HEK293 (cell line): ENCODE measurements at regions not wholly inside any gene's neighbourhood (a gene's known extent, or its start where the extent isn't known, plus 50 kb on each side); places are given as distances from the start of the nearest gene placed in this dataset.

Experiments
- CTCF ChIA-PET: fragments of 350-600 bp; formaldehyde crosslinking; extraction: SDS; loops from one replicate; lab custom pipeline; 2021; ENCODE audit warnings: antibody characterized with exemption; lab: Yijun Ruan, JAX
- POLR2A ChIA-PET: fragments of 300-600 bp; formaldehyde crosslinking; extraction: SDS; loops from one replicate; lab custom pipeline; 2020; ENCODE audit warnings: antibody characterized with exemption, inconsistent platforms; lab: Yijun Ruan, JAX
- H3K27ac ChIP-seq: fragments of 200-500 bp; sonication (Bioruptor generic); 2 replicates; pipeline ENCODE4 v1.5.1; 2014; ENCODE audit warnings: low read depth, low read length, control low read depth, inconsistent platforms; ENCODE audit errors: extremely low read depth
- H3K36me3 ChIP-seq, 2 experiments: fragments of 200-500 bp in 1 of 2; sonication (Bioruptor generic) in 1 of 2; 1 replicate in 1 of 2; 2 replicates in 1 of 2; pipeline ENCODE4 v1.5.1; 2014 to 2017; ENCODE audit warnings: inconsistent platforms in 2 of 2, low read length in 2 of 2; ENCODE audit not compliant: control insufficient read depth in 2 of 2, insufficient read depth in 1 of 2
- H3K4me1 ChIP-seq: fragments of 200-500 bp; sonication (Bioruptor generic); 2 replicates; pipeline ENCODE4 v1.5.1; 2014; ENCODE audit warnings: mild to moderate bottlenecking, low read length, inconsistent platforms; ENCODE audit not compliant: control insufficient read depth, insufficient read depth
- H3K4me3 ChIP-seq: 2 replicates; pipeline ENCODE4 v1.5.1; 2011; ENCODE audit warnings: low read depth, mild to moderate bottlenecking, control low read depth, low read length, moderate library complexity
- H3K9me3 ChIP-seq: fragments of 200-500 bp; sonication (Bioruptor generic); 2 replicates; pipeline ENCODE4 v1.5.1; 2014; ENCODE audit warnings: low read depth, low read length, inconsistent platforms; ENCODE audit not compliant: control insufficient read depth, insufficient read depth
- BCL11A ChIP-seq: fragments of 450-650 bp; formaldehyde crosslinking; IDR thresholded peaks from 2 replicates; pipeline ENCODE4 v1.5.1; 2016; ENCODE audit warnings: low read depth, missing biosample characterization, missing genetic modification characterization
- EGR2 ChIP-seq: fragments of 450-650 bp; formaldehyde crosslinking; IDR thresholded peaks from 2 replicates; pipeline ENCODE4 v1.5.1; 2016; ENCODE audit warnings: low read depth, missing biosample characterization, missing genetic modification characterization
- GFI1B ChIP-seq: fragments of 450-650 bp; formaldehyde crosslinking; IDR thresholded peaks from 2 replicates; pipeline ENCODE4 v1.5.1; 2016; ENCODE audit warnings: missing biosample characterization, missing genetic modification characterization
- GLI2 ChIP-seq: fragments of 450-650 bp; formaldehyde crosslinking; IDR thresholded peaks from 2 replicates; pipeline ENCODE4; 2017; ENCODE audit warnings: missing biosample characterization, missing genetic modification characterization, low read depth, borderline replicate concordance
- KLF7 ChIP-seq: fragments of 450-650 bp; formaldehyde crosslinking; IDR thresholded peaks from 2 replicates; pipeline ENCODE4 v1.5.1; 2016; ENCODE audit warnings: missing biosample characterization, missing genetic modification characterization, borderline replicate concordance
- ZBTB48 ChIP-seq: fragments of 450-650 bp; formaldehyde crosslinking; IDR thresholded peaks from 2 replicates; pipeline ENCODE4 v1.5.1; 2016; ENCODE audit warnings: missing biosample characterization, missing genetic modification characterization
- ZBTB7A ChIP-seq: fragments of 450-650 bp; formaldehyde crosslinking; IDR thresholded peaks from 2 replicates; pipeline ENCODE4 v1.5.1; 2016; ENCODE audit warnings: low read depth, missing biosample characterization, missing genetic modification characterization
- ZFP37 ChIP-seq: fragments of 450-650 bp; formaldehyde crosslinking; IDR thresholded peaks from 2 replicates; pipeline ENCODE4 v1.5.1; 2016; ENCODE audit warnings: missing biosample characterization, missing genetic modification characterization
- ZNF169 ChIP-seq: fragments of 450-650 bp; formaldehyde crosslinking; IDR thresholded peaks from 2 replicates; pipeline ENCODE4 v1.5.1; 2016; ENCODE audit warnings: missing biosample characterization, missing genetic modification characterization
- ZNF221 ChIP-seq: fragments of 450-650 bp; formaldehyde crosslinking; IDR thresholded peaks from 2 replicates; pipeline ENCODE4 v1.5.1; 2017; ENCODE audit warnings: missing biosample characterization, missing genetic modification characterization, borderline replicate concordance
- ZNF24 ChIP-seq: fragments of 450-650 bp; formaldehyde crosslinking; IDR thresholded peaks from 2 replicates; pipeline ENCODE4 v1.5.1; 2016; ENCODE audit warnings: missing biosample characterization, missing genetic modification characterization
- ZNF302 ChIP-seq: fragments of 450-650 bp; formaldehyde crosslinking; IDR thresholded peaks from 2 replicates; pipeline ENCODE4 v1.5.1; 2016; ENCODE audit warnings: missing biosample characterization, missing genetic modification characterization, low read depth
- ZNF416 ChIP-seq: fragments of 450-650 bp; formaldehyde crosslinking; IDR thresholded peaks from 2 replicates; pipeline ENCODE4 v1.5.1; 2016; ENCODE audit warnings: missing biosample characterization, missing genetic modification characterization
- ZNF548 ChIP-seq: fragments of 450-650 bp; formaldehyde crosslinking; IDR thresholded peaks from 2 replicates; pipeline ENCODE4 v1.5.1; 2016; ENCODE audit warnings: missing biosample characterization, missing genetic modification characterization
- ZNF596 ChIP-seq: fragments of 450-650 bp; IDR thresholded peaks from 2 replicates; pipeline ENCODE4 v1.5.0; 2018; ENCODE audit warnings: missing biosample characterization, mild to moderate bottlenecking, missing genetic modification characterization, moderate library complexity
- ZNF610 ChIP-seq: fragments of 450-650 bp; formaldehyde crosslinking; IDR thresholded peaks from 2 replicates; pipeline ENCODE4 v1.5.1; 2016; ENCODE audit warnings: missing biosample characterization, missing genetic modification characterization, borderline replicate concordance
- ZNF654 ChIP-seq: fragments of 450-650 bp; formaldehyde crosslinking; IDR thresholded peaks from 2 replicates; pipeline ENCODE4 v1.5.1; 2016; ENCODE audit warnings: low read depth, missing biosample characterization, missing genetic modification characterization
- ZNF707 ChIP-seq: fragments of 450-650 bp; formaldehyde crosslinking; IDR thresholded peaks from 2 replicates; pipeline ENCODE4 v1.5.1; 2016; ENCODE audit warnings: missing biosample characterization, missing genetic modification characterization
- ZNF777 ChIP-seq: fragments of 450-650 bp; formaldehyde crosslinking; IDR thresholded peaks from 2 replicates; pipeline ENCODE4 v1.5.1; 2017; ENCODE audit warnings: missing biosample characterization, missing genetic modification characterization, borderline replicate concordance
- ZNF843 ChIP-seq: fragments of 450-650 bp; formaldehyde crosslinking; IDR thresholded peaks from 2 replicates; pipeline ENCODE4 v1.5.1; 2016; ENCODE audit warnings: missing biosample characterization, missing genetic modification characterization
- ZSCAN30 ChIP-seq: fragments of 450-650 bp; IDR thresholded peaks from 2 replicates; pipeline ENCODE4 v1.5.1; 2018; ENCODE audit warnings: missing biosample characterization, mild to moderate bottlenecking, missing genetic modification characterization, moderate library complexity
- TF ChIP-seq, protein P1 (sequence below): fragments of 450-650 bp; formaldehyde crosslinking; IDR thresholded peaks from 2 replicates; pipeline ENCODE4 v1.5.1; 2016; ENCODE audit warnings: missing biosample characterization, missing genetic modification characterization
- TF ChIP-seq, protein P2 (sequence below): fragments of 450-650 bp; formaldehyde crosslinking; IDR thresholded peaks from 2 replicates; pipeline ENCODE4 v1.5.1; 2016; ENCODE audit warnings: missing biosample characterization, missing genetic modification characterization
- TF ChIP-seq, protein P3 (sequence below): fragments of 450-650 bp; formaldehyde crosslinking; IDR thresholded peaks from 2 replicates; pipeline ENCODE4 v1.5.1; 2016; ENCODE audit warnings: missing biosample characterization, missing genetic modification characterization
- TF ChIP-seq, protein P4 (sequence below): fragments of 450-650 bp; formaldehyde crosslinking; IDR thresholded peaks from 2 replicates; pipeline ENCODE4 v1.5.1; 2016; ENCODE audit warnings: missing biosample characterization, missing genetic modification characterization, borderline replicate concordance
- TF ChIP-seq, protein P5 (sequence below): fragments of 450-650 bp; formaldehyde crosslinking; IDR thresholded peaks from 2 replicates; pipeline ENCODE4 v1.5.1; 2016; ENCODE audit warnings: missing biosample characterization, missing genetic modification characterization

DNA sequence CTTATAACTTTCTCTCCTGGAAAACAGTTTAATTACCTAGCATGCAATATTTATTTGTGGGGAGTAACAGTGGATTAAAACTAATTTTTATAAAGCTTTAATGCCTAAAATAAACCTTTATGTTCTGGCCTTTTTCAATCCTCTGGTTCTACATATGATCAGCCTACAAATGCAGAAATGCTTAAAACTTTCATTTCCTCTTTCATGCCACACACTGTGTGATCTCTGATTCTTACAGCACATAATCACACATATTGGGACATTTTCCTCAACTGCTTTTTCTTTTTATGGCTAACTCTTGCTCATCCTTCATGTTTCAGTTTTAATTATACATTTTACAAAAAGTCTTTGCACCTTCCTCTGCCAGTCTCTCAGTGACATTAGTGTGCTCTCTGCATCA, 910.8 kb upstream of the SLITRK6 start:
- no peak for TF ChIP-seq GLI2
- TF ChIP-seq ZNF777 = no peak
- TF ChIP-seq ZBTB7A = no peak
- no peak for TF ChIP-seq GFI1B (tag by site-specific recombination)
- no peak for TF ChIP-seq ZNF843 (tag by site-specific recombination)
- no peak for TF ChIP-seq ZNF596 (tag by site-specific recombination)
- ChIA-PET CTCF (interaction anchor here (1.4 kb wide), 1 partner anchor 23 kb away, joined by 3 read pairs; no protein-coding TSS in a partner anchor), POLR2A (no interaction called here)
- Histone ChIP-seq H3K27ac (no peak overlapping the region), H3K4me1 (no peaks in the 10 kb centered on the region), H3K9me3 (no peaks in the 10 kb centered on the region), H3K36me3 (no peaks in the 10 kb centered on the region), H3K4me3 (no peak overlapping the region)

DNA sequence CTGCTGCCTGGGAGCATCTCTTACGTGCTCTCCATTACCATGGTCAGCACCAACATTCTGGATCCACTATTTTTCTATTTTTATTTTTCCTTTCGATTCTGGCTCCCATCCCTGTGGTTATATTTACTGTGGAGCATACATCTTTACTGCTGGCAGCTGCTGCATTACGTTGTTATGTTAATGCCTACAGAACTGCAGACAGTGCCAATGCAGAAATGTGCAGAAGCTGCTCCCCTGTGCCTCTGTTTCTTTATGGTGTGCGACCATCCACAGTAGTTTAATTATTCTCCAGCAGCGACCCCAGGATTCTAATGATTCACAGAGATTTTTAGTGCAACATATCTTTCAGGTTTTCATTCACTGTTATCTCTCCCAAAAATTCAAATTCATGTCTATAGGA, 911.7 kb upstream of the SLITRK6 start:
- no peak overlapping the region for H3K4me3 ChIP-seq
- POLR2A ChIA-PET = no interaction called here
- CTCF ChIA-PET = interaction anchor here (1.4 kb wide), 1 partner anchor 23 kb away, joined by 3 read pairs; no protein-coding TSS in a partner anchor
- no peak for TF ChIP-seq ZSCAN30 (tag by site-specific recombination)
- TF ChIP-seq ZFP37 = no peak
- TF ChIP-seq, protein P1, sequence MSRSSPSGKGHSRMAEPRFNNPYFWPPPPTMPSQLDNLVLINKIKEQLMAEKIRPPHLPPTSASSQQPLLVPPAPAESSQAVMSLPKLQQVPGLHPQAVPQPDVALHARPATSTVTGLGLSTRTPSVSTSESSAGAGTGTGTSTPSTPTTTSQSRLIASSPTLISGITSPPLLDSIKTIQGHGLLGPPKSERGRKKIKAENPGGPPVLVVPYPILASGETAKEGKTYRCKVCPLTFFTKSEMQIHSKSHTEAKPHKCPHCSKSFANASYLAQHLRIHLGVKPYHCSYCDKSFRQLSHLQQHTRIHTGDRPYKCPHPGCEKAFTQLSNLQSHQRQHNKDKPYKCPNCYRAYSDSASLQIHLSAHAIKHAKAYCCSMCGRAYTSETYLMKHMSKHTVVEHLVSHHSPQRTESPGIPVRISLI (tag by site-specific recombination) = no peak
- no peak for TF ChIP-seq BCL11A (tag by site-specific recombination)
- no peak for TF ChIP-seq ZNF416 (tag by site-specific recombination)
- no peak for TF ChIP-seq ZBTB48 (tag by site-specific recombination)
- TF ChIP-seq ZNF221 (tag by site-specific recombination) = no peak
- TF ChIP-seq, all 188 proteins: peak for 0
- Histone ChIP-seq H3K27ac (no peak overlapping the region), H3K4me1 (no peaks in the 10 kb centered on the region), H3K9me3 (no peaks in the 10 kb centered on the region), H3K36me3 (no peaks in the 10 kb centered on the region)

DNA sequence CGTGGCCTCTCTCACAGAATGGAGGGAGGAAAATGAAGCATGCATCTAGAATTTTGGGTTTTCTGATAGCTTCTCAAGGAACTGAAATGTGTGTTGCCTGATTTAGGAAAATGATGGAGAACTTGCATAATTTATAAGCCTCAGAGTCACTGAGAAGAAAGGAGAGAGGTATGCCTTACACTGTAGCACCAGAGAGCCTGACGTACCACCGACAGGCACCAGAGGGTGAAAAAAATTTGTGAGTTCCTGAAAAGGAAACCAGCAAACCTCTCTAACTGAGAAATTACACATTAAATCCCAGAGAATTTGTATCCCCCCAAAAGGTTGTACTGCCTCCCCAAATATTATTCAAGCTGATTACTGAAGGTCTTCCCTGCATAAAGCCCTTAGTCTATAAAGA, 915.3 kb upstream of the SLITRK6 start:
- Histone ChIP-seq H3K27ac (no peak overlapping the region), H3K36me3 (no peaks in the 10 kb centered on the region), H3K4me1 (no peaks in the 10 kb centered on the region), H3K4me3 (no peak overlapping the region), H3K9me3 (no peaks in the 10 kb centered on the region)
- ChIA-PET POLR2A (no interaction called here), CTCF (no interaction called here)
- TF ChIP-seq ZNF654 (tag by site-specific recombination) (no peak), KLF7 (tag by site-specific recombination) (no peak), ZNF707 (tag by site-specific recombination) (no peak), ZSCAN30 (tag by site-specific recombination) (no peak), ZNF548 (no peak), ZNF169 (tag by site-specific recombination) (no peak), ZNF302 (tag by site-specific recombination) (no peak), ZNF24 (no peak), EGR2 (tag by site-specific recombination) (no peak), ZNF610 (tag by site-specific recombination) (no peak)
- TF ChIP-seq, protein P2, sequence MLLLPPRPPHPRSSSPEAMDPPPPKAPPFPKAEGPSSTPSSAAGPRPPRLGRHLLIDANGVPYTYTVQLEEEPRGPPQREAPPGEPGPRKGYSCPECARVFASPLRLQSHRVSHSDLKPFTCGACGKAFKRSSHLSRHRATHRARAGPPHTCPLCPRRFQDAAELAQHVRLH = no peak
- TF ChIP-seq, protein P3, sequence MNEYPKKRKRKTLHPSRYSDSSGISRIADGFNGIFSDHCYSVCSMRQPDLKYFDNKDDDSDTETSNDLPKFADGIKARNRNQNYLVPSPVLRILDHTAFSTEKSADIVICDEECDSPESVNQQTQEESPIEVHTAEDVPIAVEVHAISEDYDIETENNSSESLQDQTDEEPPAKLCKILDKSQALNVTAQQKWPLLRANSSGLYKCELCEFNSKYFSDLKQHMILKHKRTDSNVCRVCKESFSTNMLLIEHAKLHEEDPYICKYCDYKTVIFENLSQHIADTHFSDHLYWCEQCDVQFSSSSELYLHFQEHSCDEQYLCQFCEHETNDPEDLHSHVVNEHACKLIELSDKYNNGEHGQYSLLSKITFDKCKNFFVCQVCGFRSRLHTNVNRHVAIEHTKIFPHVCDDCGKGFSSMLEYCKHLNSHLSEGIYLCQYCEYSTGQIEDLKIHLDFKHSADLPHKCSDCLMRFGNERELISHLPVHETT (tag by site-specific recombination) = no peak
- TF ChIP-seq, protein P4, sequence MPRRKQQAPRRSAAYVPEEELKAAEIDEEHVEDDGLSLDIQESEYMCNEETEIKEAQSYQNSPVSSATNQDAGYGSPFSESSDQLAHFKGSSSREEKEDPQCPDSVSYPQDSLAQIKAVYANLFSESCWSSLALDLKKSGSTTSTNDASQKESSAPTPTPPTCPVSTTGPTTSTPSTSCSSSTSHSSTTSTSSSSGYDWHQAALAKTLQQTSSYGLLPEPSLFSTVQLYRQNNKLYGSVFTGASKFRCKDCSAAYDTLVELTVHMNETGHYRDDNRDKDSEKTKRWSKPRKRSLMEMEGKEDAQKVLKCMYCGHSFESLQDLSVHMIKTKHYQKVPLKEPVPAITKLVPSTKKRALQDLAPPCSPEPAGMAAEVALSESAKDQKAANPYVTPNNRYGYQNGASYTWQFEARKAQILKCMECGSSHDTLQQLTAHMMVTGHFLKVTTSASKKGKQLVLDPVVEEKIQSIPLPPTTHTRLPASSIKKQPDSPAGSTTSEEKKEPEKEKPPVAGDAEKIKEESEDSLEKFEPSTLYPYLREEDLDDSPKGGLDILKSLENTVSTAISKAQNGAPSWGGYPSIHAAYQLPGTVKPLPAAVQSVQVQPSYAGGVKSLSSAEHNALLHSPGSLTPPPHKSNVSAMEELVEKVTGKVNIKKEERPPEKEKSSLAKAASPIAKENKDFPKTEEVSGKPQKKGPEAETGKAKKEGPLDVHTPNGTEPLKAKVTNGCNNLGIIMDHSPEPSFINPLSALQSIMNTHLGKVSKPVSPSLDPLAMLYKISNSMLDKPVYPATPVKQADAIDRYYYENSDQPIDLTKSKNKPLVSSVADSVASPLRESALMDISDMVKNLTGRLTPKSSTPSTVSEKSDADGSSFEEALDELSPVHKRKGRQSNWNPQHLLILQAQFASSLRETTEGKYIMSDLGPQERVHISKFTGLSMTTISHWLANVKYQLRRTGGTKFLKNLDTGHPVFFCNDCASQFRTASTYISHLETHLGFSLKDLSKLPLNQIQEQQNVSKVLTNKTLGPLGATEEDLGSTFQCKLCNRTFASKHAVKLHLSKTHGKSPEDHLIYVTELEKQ (tag by site-specific recombination) = no peak
- TF ChIP-seq, protein P5, sequence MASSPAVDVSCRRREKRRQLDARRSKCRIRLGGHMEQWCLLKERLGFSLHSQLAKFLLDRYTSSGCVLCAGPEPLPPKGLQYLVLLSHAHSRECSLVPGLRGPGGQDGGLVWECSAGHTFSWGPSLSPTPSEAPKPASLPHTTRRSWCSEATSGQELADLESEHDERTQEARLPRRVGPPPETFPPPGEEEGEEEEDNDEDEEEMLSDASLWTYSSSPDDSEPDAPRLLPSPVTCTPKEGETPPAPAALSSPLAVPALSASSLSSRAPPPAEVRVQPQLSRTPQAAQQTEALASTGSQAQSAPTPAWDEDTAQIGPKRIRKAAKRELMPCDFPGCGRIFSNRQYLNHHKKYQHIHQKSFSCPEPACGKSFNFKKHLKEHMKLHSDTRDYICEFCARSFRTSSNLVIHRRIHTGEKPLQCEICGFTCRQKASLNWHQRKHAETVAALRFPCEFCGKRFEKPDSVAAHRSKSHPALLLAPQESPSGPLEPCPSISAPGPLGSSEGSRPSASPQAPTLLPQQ (tag by site-specific recombination) = no peak
